ENCODE measurements at regions not wholly inside any gene's neighbourhood (a gene's known extent, or its start where the extent isn't known, plus 50 kb on each side); places are given as distances from the start of the nearest gene placed in this dataset.

DNA sequence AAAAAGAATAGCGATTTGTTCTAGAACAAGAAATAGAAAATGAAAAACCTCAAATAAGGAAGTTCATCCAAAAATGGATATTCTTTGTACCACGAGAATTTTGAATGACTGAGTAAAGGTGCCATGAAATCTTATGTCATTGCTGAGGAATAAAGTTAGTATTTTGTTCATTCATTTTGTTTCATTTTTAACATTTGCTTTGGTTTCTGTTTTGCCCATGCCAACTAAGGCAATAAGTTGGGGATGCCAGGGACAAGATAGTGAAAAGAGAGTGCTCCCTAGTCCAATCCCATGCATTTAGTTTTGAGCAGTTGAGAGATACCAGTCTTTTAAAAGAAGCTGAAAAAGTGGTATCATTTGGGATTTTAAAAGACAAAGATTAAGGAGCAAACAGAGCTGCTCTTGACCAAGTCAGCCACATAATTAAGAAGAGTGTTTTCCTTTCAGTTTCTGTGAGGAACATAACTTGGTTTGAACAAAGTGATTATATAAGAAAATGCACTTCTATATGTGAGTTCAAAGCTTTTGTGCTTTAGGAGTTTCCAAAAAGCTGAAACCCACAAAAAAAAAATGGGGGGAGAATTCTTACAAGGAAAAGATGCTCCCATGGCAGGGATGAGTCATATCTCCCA lies 201.4 kb downstream of the PLOD2 start:
- Histone ChIP-seq H3K9ac (ENCODE audit: low read length) (no peak overlapping the region), H3K4me3 (ENCODE audit: low read length) (peak overlapping the region; percentile 38), H3K27me3 (replicated peaks; ENCODE audit: control insufficient read depth, insufficient read depth, low read length) (no peaks in the 10 kb centered on the region), H3K9me3 (ENCODE audit: control insufficient read depth, low read length) (no peaks in the 10 kb centered on the region), H3K4me1 (ENCODE audit: control insufficient read depth, insufficient read depth, low read length) (peaks cover 14% of the 10 kb centered on the region), H3K36me3 (ENCODE audit: control insufficient read depth, insufficient read depth, low read length, severe bottlenecking) (no peaks in the 10 kb centered on the region)
- DNase-seq (ENCODE audit: low read depth), result no peak

DNA sequence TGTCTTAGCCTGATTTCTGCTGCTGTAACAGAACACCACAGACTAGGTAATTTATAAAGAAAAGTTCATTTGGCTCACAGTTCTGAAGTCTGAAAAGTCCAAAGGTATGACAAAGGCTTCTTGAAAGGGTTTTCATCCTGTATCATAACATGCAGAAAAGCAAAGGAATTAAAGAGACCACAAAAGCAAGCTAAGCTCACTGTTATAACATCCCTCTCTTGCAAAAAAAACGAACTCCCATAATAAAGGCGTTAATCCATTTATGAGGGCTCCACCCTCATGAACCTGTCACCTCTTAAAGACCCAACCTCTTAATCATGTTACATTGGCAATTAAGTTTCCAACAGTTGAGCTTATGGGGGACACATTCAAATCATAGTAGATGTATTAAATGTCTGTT lies 197.9 kb downstream of the PLOD2 start:
- H3K4me3 ChIP-seq (ENCODE audit: low read length), result no peak overlapping the region
- no peak for DNase-seq (ENCODE audit: low read depth)

DNA sequence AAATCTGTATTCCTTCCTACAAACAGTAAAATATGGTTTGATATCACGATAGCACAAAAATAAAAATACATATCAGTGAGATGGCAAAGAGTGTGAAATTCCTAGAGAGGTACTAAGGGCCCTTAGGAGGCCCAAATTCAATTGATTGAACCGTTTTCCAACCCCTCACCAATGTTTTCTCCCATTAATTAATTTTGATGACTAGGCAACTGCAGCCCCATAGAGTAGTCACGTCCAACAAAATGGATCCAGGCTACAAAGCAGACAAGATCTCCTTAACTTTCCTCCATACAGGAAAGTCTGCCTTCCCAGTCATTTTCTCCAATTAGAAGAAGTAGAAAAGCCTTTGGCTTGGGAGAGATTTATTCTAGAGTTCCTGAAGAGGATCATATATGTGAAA lies 193.9 kb downstream of the PLOD2 start:
- no peaks in the 10 kb centered on the region for H3K27me3 ChIP-seq (replicated peaks; ENCODE audit: control insufficient read depth, insufficient read depth, low read length)
- no peak overlapping the region for H3K9ac ChIP-seq (ENCODE audit: low read length)
- H3K4me1 ChIP-seq (ENCODE audit: control insufficient read depth, insufficient read depth, low read length), result peaks cover 21% of the 10 kb centered on the region
- no peak for DNase-seq (ENCODE audit: low read depth)
- no peaks in the 10 kb centered on the region for H3K36me3 ChIP-seq (ENCODE audit: control insufficient read depth, insufficient read depth, low read length, severe bottlenecking)
- no peaks in the 10 kb centered on the region for H3K9me3 ChIP-seq (ENCODE audit: control insufficient read depth, low read length)
- no peak overlapping the region for H3K4me3 ChIP-seq (ENCODE audit: low read length)

More for the DNA sequence above, 197.9 kb downstream of the PLOD2 start:
- Histone ChIP-seq H3K9me3 (ENCODE audit: control insufficient read depth, low read length) (no peaks in the 10 kb centered on the region), H3K9ac (ENCODE audit: low read length) (no peak overlapping the region), H3K4me1 (ENCODE audit: control insufficient read depth, insufficient read depth, low read length) (peaks cover 21% of the 10 kb centered on the region), H3K36me3 (ENCODE audit: control insufficient read depth, insufficient read depth, low read length, severe bottlenecking) (no peaks in the 10 kb centered on the region), H3K27me3 (replicated peaks; ENCODE audit: control insufficient read depth, insufficient read depth, low read length) (no peaks in the 10 kb centered on the region)

DNA sequence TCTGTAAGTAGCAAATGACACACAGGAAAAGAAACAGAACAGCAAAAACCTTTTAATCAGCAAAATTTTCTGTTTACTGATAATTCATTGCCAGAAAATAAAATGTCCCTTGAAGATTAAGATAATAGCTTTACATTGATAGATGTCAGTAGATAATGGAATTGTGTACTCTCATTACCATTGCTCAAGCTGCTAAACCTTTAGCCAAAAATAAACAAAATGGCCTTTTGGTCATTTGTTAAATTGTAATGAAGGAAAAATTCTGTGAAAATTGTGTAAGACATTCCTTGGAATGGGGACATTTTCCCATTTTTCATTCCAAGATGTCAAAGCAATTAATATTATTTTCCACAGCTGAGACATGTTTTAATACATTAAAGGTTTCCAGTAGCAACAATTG lies 189.8 kb downstream of the PLOD2 start:
- Histone ChIP-seq H3K36me3 (ENCODE audit: control insufficient read depth, insufficient read depth, low read length, severe bottlenecking) (no peaks in the 10 kb centered on the region), H3K4me3 (ENCODE audit: low read length) (no peak overlapping the region), H3K4me1 (ENCODE audit: control insufficient read depth, insufficient read depth, low read length) (peaks cover 21% of the 10 kb centered on the region), H3K9me3 (ENCODE audit: control insufficient read depth, low read length) (no peaks in the 10 kb centered on the region), H3K27me3 (replicated peaks; ENCODE audit: control insufficient read depth, insufficient read depth, low read length) (no peaks in the 10 kb centered on the region), H3K9ac (ENCODE audit: low read length) (no peak overlapping the region)
- peak; percentile 8 for DNase-seq (ENCODE audit: low read depth)

DNA sequence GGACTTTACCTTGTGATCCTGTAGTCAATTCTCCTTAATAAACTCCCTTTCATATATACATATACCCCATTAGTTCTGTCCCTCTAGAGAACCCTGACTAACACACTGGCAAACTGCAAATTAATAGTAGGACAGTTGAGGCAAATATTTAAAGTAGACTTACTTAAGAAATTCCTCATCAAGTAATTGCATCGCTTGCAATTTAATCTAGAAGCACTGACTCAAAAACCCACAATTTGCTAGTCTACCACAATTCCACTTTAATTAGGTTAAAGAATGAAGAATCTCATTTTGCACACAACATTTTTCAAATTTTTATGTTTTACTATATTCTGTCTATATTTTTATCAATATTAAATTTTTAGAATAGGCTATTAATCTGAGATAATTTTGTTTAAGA lies 188.1 kb downstream of the PLOD2 start:
- Histone ChIP-seq H3K27me3 (replicated peaks; ENCODE audit: control insufficient read depth, insufficient read depth, low read length) (no peaks in the 10 kb centered on the region), H3K4me1 (ENCODE audit: control insufficient read depth, insufficient read depth, low read length) (peaks cover 17% of the 10 kb centered on the region), H3K9ac (ENCODE audit: low read length) (no peak overlapping the region), H3K9me3 (ENCODE audit: control insufficient read depth, low read length) (no peaks in the 10 kb centered on the region), H3K36me3 (ENCODE audit: control insufficient read depth, insufficient read depth, low read length, severe bottlenecking) (no peaks in the 10 kb centered on the region), H3K4me3 (ENCODE audit: low read length) (no peak overlapping the region)
- no peak for DNase-seq (ENCODE audit: low read depth)

DNA sequence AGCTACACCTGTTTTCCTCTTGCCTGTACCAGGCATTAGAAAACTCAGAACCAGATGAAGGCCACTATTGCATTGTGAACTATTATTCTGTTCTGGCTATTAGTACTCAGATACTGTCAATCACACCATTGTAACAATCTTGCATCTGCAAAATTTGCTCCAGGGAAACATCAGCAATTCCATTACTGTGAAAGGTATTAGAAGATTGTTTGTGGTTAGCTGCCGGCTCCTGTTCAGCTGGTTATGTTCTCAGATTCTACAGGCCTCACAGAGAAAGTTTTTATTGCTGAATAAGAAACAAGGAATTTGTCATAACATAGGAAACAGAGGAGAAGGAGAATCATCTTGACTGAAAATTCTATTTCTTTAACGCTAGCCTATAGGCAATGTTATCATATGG lies 179.9 kb downstream of the PLOD2 start:
- Histone ChIP-seq H3K9me3 (ENCODE audit: control insufficient read depth, low read length) (peaks cover 10% of the 10 kb centered on the region), H3K27me3 (replicated peaks; ENCODE audit: control insufficient read depth, insufficient read depth, low read length) (no peaks in the 10 kb centered on the region), H3K9ac (ENCODE audit: low read length) (no peak overlapping the region), H3K4me3 (ENCODE audit: low read length) (no peak overlapping the region), H3K36me3 (ENCODE audit: control insufficient read depth, insufficient read depth, low read length, severe bottlenecking) (no peaks in the 10 kb centered on the region), H3K4me1 (ENCODE audit: control insufficient read depth, insufficient read depth, low read length) (no peaks in the 10 kb centered on the region)
- peak; percentile 31 for DNase-seq (ENCODE audit: low read depth)

DNA sequence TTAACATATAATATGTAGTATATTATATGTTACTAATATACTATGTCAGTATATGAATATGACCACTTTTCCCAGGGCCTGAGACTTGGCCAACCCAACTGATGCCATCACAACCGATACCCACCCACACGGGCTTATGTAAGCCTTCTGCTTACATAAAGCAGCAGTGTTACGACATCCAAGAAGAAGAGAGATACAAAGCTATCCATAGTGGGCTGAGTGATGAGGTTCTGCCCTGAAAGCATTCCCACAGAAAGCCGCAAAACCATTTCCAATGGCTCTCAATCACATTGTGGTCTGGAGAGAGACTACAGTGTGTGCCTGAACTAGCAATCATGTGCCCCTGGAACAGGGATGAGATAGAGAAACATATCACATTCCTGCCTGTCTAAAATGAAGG lies 177.9 kb downstream of the PLOD2 start:
- no peaks in the 10 kb centered on the region for H3K4me1 ChIP-seq (ENCODE audit: control insufficient read depth, insufficient read depth, low read length)
- peaks cover 10% of the 10 kb centered on the region for H3K9me3 ChIP-seq (ENCODE audit: control insufficient read depth, low read length)
- H3K27me3 ChIP-seq (replicated peaks; ENCODE audit: control insufficient read depth, insufficient read depth, low read length), result no peaks in the 10 kb centered on the region
- H3K4me3 ChIP-seq (ENCODE audit: low read length), result no peak overlapping the region
- H3K9ac ChIP-seq (ENCODE audit: low read length), result no peak overlapping the region
- H3K36me3 ChIP-seq (ENCODE audit: control insufficient read depth, insufficient read depth, low read length, severe bottlenecking), result no peaks in the 10 kb centered on the region
- no peak for DNase-seq (ENCODE audit: low read depth)
